Ascending aorta (tissue), 2 donors: ENCODE measurements at regions not wholly inside any gene's neighbourhood (a gene's known extent, or its start where the extent isn't known, plus 50 kb on each side); places are given as distances from the start of the nearest gene placed in this dataset.

Source experiments
- DNase-seq, 2 donors: peaks; one replicate each; pipeline ENCODE4 v3.0.0-alpha.2; 2019; ENCODE audit warnings: low spot score in 2 of 2
- H3K27ac ChIP-seq, 2 donors: fragments of 200-600 bp; sonication (generic); one replicate each; pipeline ENCODE4 v1.5.1; 2016 to 2017; ENCODE audit warnings: mild to moderate bottlenecking in 1 of 2
- H3K27me3 ChIP-seq: fragments of 200-600 bp; sonication (generic); one replicate; pipeline ENCODE4 v1.5.1; 2017
- H3K36me3 ChIP-seq, 2 donors: fragments of 200-600 bp; sonication (generic); one replicate each; pipeline ENCODE4 v1.5.1; 2016
- H3K4me1 ChIP-seq, 2 donors: fragments of 200-600 bp; sonication (generic); one replicate each; pipeline ENCODE4 v1.5.1; 2016 to 2017; ENCODE audit warnings: mild to moderate bottlenecking in 1 of 2
- H3K4me3 ChIP-seq, 2 donors: fragments of 200-600 bp; sonication (generic); one replicate each; pipeline ENCODE4 v1.5.1; 2016 to 2017; ENCODE audit warnings: mild to moderate bottlenecking in 1 of 2
- H3K9me3 ChIP-seq, 2 donors: fragments of 200-600 bp; sonication (generic); one replicate each; pipeline ENCODE4 v1.5.1; 2016
- CTCF ChIP-seq, 3 experiments: fragments of 200-600 bp in 2 of 3; fragments of 450-650 bp in 1 of 3; sonication (generic) in 2 of 3; IDR thresholded peaks; one replicate each; pipeline ENCODE4 v1.5.1; 2016 to 2019; ENCODE audit warnings: antibody characterized with exemption in 3 of 3, mild to moderate bottlenecking in 1 of 3, moderate library complexity in 1 of 3
- intact Hi-C: fragments of 100-400 bp; cut with DNase I; formaldehyde crosslinking; loops from one replicate; pipeline ENCODE4 v1.15.1; 2023

GRCh38 chr13:38535261-38535660, 151.6 kb upstream of the FREM2 start:
- TF ChIP-seq CTCF (IDR thresholded peaks at IDR 0.05): no peak
- Histone ChIP-seq H3K36me3 (no peaks in the 10 kb centered on the region), H3K4me3 (no peak overlapping the region), H3K27ac (no peak overlapping the region), H3K27me3 (no peaks in the 10 kb centered on the region), H3K9me3 (no peaks in the 10 kb centered on the region), H3K4me1 (no peaks in the 10 kb centered on the region)
- no peak for DNase-seq
- intact Hi-C loops: no loop called here

GRCh38 chr13:38537051-38537450, 149.8 kb upstream of the FREM2 start:
- Histone ChIP-seq H3K27me3 (no peaks in the 10 kb centered on the region), H3K9me3 (no peaks in the 10 kb centered on the region), H3K4me3 (no peak overlapping the region), H3K36me3 (no peaks in the 10 kb centered on the region), H3K27ac (no peak overlapping the region), H3K4me1 (no peaks in the 10 kb centered on the region)
- intact Hi-C loops: no loop called here
- no peak for TF ChIP-seq CTCF (IDR thresholded peaks at IDR 0.05)
- no peak for DNase-seq

GRCh38 chr13:38538422-38538821, 148.5 kb upstream of the FREM2 start:
- Histone ChIP-seq H3K4me3 (no peak overlapping the region), H3K27me3 (no peaks in the 10 kb centered on the region), H3K9me3 (no peaks in the 10 kb centered on the region), H3K4me1 (no peaks in the 10 kb centered on the region), H3K27ac (no peak overlapping the region), H3K36me3 (no peaks in the 10 kb centered on the region)
- no peak for TF ChIP-seq CTCF (IDR thresholded peaks at IDR 0.05)
- no peak for DNase-seq
- intact Hi-C loops: no loop called here

GRCh38 chr13:38539632-38540031, 147.2 kb upstream of the FREM2 start:
- intact Hi-C loops: no loop called here
- no peak for DNase-seq
- Histone ChIP-seq H3K4me3 (no peak overlapping the region), H3K4me1 (no peaks in the 10 kb centered on the region), H3K27ac (no peak overlapping the region), H3K36me3 (no peaks in the 10 kb centered on the region), H3K9me3 (no peaks in the 10 kb centered on the region), H3K27me3 (no peaks in the 10 kb centered on the region)
- TF ChIP-seq CTCF (IDR thresholded peaks at IDR 0.05): no peak

GRCh38 chr13:38542601-38543000, 144.3 kb upstream of the FREM2 start:
- H3K27me3 ChIP-seq: no peaks in the 10 kb centered on the region
- H3K27ac ChIP-seq: no peak overlapping the region
- intact Hi-C loops: no loop called here
- no peak for DNase-seq
- H3K36me3 ChIP-seq: no peaks in the 10 kb centered on the region
- TF ChIP-seq CTCF (IDR thresholded peaks at IDR 0.05): no peak
- no peaks in the 10 kb centered on the region for H3K9me3 ChIP-seq
- H3K4me3 ChIP-seq: no peak overlapping the region
- no peaks in the 10 kb centered on the region for H3K4me1 ChIP-seq

- no peaks in the 10 kb centered on the region for H3K36me3 ChIP-seq
- H3K4me1 ChIP-seq: no peaks in the 10 kb centered on the region
- H3K9me3 ChIP-seq: no peaks in the 10 kb centered on the region
- DNase-seq: no peak
- no peak overlapping the region for H3K27ac ChIP-seq
- H3K27me3 ChIP-seq: no peaks in the 10 kb centered on the region
- no peak for TF ChIP-seq CTCF (IDR thresholded peaks at IDR 0.05)
- H3K4me3 ChIP-seq: no peak overlapping the region
- intact Hi-C loops: no loop called here
Observed at GRCh38 chr13:38543561-38543960, 143.3 kb upstream of the FREM2 start.
